ENCODE measurements at regions not wholly inside any gene's neighbourhood (a gene's known extent, or its start where the extent isn't known, plus 50 kb on each side); places are given as distances from the start of the nearest gene placed in this dataset.

DNA sequence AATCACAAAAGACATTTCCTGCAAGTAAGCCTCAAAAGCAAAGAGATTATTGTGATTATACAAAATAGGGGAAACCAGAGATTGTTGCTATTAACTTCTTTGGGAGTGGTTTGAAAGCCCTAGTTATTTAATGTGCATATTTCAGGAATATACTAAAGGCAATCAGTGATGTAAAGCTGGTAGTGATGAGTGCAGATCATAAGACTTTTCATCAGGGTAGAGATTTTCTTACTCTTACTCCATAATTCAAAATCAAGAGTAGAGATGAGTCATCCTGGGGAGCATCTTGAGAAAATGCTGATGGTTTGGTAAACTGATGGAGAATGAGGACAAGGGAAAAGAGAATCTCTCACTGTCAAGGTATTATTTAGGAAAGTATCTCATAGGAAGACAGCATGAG is 309.5 kb downstream of the FBXO15 start:
- Histone ChIP-seq H3K27ac (ENCODE audit: low read length) (no peak overlapping the region), H3K4me1 (ENCODE audit: control insufficient read depth, insufficient read depth, low read length) (no peaks in the 10 kb centered on the region), H3K9ac (ENCODE audit: low read length in 2 of 2) (no peak overlapping the region), H3K4me3 (ENCODE audit: low read length in 2 of 2) (no peak overlapping the region), H3K36me3 (ENCODE audit: control insufficient read depth in 2 of 2, insufficient read depth in 2 of 2, low read length in 2 of 2) (no peaks in the 10 kb centered on the region), H3K9me3 (ENCODE audit: control insufficient read depth in 2 of 2, low read length in 2 of 2) (no peaks in the 10 kb centered on the region), H3K27me3 (ENCODE audit: control insufficient read depth in 1 of 2, insufficient read depth in 2 of 2, low read length in 2 of 2) (no peaks in the 10 kb centered on the region)

DNA sequence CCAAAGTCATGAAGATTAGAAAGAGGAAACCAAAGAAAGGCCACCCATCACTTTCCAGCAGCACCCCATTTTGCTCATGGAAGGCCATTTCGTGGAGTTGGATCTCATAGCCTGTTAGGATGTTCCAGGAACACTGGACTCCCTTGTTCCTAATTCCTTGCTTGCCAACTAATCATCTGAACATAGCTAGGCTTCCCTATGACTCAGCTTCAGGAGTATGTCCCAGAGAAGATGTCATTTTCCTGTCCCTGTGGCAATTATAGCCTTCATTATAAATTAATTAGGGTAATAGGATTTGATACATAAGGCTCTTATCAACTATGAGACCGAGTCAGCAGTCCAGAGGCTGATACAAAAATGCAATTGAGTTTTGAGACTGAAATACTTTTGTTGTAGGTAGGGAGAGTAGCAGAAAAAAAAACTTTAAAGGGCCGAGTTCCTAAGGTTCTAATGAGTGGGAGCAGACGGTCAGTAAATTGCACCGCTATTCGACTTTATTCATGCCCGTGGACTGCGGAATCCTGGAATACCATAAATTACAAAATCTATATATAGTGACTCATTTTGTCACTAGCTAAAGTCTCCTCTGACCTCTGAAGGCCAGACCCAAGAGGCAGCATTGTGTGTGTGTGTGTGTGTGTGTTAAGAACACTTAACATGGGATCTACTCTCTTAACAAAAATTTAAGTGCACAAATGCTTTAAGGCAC is 311.8 kb downstream of the FBXO15 start:
- no peak overlapping the region for H3K4me3 ChIP-seq (ENCODE audit: low read length in 2 of 2)
- no peaks in the 10 kb centered on the region for H3K4me1 ChIP-seq (ENCODE audit: control insufficient read depth, insufficient read depth, low read length)
- H3K36me3 ChIP-seq (ENCODE audit: control insufficient read depth in 2 of 2, insufficient read depth in 2 of 2, low read length in 2 of 2): no peaks in the 10 kb centered on the region
- H3K27me3 ChIP-seq (ENCODE audit: control insufficient read depth in 1 of 2, insufficient read depth in 2 of 2, low read length in 2 of 2): no peaks in the 10 kb centered on the region
- H3K9me3 ChIP-seq (ENCODE audit: control insufficient read depth in 2 of 2, low read length in 2 of 2): no peaks in the 10 kb centered on the region
- H3K9ac ChIP-seq (ENCODE audit: low read length in 2 of 2): no peak overlapping the region
- H3K27ac ChIP-seq (ENCODE audit: low read length): no peak overlapping the region

DNA sequence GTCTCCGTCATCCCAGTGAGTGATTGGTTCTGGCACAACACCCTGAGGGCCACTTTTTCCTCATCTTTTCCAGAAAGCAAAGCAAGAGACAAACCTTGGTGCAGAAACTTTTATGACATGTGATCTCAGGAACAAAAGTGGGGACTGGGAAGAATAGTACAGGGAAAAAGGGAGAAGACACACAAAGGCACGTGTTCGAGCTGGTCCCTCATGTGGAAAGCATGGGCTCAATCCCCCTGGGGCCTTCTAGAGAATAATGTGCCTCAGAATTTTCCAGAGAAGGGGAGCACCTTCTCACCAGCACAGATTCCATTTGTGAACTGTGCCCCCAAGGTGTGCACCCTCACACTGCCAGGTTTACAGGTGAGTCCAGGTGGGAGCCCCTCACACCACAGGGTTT is 312.6 kb downstream of the FBXO15 start:
- H3K9me3 ChIP-seq (ENCODE audit: control insufficient read depth in 2 of 2, low read length in 2 of 2): no peaks in the 10 kb centered on the region
- H3K36me3 ChIP-seq (ENCODE audit: control insufficient read depth in 2 of 2, insufficient read depth in 2 of 2, low read length in 2 of 2): no peaks in the 10 kb centered on the region
- H3K4me3 ChIP-seq (ENCODE audit: low read length in 2 of 2): no peak overlapping the region
- no peak overlapping the region for H3K27ac ChIP-seq (ENCODE audit: low read length)
- H3K27me3 ChIP-seq (ENCODE audit: control insufficient read depth in 1 of 2, insufficient read depth in 2 of 2, low read length in 2 of 2): no peaks in the 10 kb centered on the region
- H3K9ac ChIP-seq (ENCODE audit: low read length in 2 of 2): no peak overlapping the region
- H3K4me1 ChIP-seq (ENCODE audit: control insufficient read depth, insufficient read depth, low read length): no peaks in the 10 kb centered on the region

DNA sequence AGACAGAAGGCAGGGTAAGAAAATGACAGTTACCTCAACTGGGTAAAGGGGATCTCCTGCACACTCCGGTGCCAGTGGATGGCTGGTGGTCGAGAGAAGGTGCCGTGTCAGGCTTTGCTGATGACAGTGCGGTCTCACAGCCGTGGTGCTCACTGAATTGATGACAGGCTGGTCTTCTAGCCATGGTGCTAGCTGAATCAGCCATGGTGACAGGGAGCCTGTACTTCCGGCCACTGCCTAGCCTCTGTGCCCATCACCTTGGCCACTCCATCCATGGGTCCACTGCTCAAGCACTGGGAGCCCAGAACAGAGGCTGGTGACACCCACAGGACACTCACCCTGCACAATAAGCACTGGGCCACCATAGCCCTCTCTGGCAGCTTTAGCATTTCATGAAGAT is 315.9 kb downstream of the FBXO15 start:
- Histone ChIP-seq H3K36me3 (ENCODE audit: control insufficient read depth in 2 of 2, insufficient read depth in 2 of 2, low read length in 2 of 2) (no peaks in the 10 kb centered on the region), H3K27me3 (ENCODE audit: control insufficient read depth in 1 of 2, insufficient read depth in 2 of 2, low read length in 2 of 2) (no peaks in the 10 kb centered on the region), H3K9me3 (ENCODE audit: control insufficient read depth in 2 of 2, low read length in 2 of 2) (no peaks in the 10 kb centered on the region), H3K9ac (ENCODE audit: low read length in 2 of 2) (no peak overlapping the region), H3K4me1 (ENCODE audit: control insufficient read depth, insufficient read depth, low read length) (no peaks in the 10 kb centered on the region), H3K4me3 (ENCODE audit: low read length in 2 of 2) (no peak overlapping the region), H3K27ac (ENCODE audit: low read length) (no peak overlapping the region)

DNA sequence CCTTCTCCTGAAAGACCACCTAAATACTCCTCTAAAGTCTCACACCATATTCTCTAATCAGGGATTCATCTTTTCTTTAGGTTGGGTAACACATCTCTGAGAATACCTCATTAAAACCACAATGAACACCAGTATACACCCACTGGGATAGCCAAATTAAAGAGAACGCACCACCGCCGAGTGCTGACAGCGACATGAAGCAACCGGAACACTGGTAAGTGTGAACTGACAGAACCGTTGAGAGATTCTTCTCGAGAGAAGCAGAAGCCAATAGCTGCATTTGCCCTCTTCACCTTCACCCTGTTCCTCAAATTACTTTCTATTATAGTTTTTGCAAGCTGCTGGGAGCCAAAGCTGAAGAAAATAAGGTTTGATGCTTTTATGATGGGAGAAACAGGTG is 318.5 kb downstream of the FBXO15 start:
- H3K4me3 ChIP-seq (ENCODE audit: low read length in 2 of 2): no peak overlapping the region
- H3K36me3 ChIP-seq (ENCODE audit: control insufficient read depth in 2 of 2, insufficient read depth in 2 of 2, low read length in 2 of 2): no peaks in the 10 kb centered on the region
- H3K4me1 ChIP-seq (ENCODE audit: control insufficient read depth, insufficient read depth, low read length): no peaks in the 10 kb centered on the region
- no peaks in the 10 kb centered on the region for H3K9me3 ChIP-seq (ENCODE audit: control insufficient read depth in 2 of 2, low read length in 2 of 2)
- no peak overlapping the region for H3K27ac ChIP-seq (ENCODE audit: low read length)
- no peak overlapping the region for H3K9ac ChIP-seq (ENCODE audit: low read length in 2 of 2)
- H3K27me3 ChIP-seq (ENCODE audit: control insufficient read depth in 1 of 2, insufficient read depth in 2 of 2, low read length in 2 of 2): no peaks in the 10 kb centered on the region

DNA sequence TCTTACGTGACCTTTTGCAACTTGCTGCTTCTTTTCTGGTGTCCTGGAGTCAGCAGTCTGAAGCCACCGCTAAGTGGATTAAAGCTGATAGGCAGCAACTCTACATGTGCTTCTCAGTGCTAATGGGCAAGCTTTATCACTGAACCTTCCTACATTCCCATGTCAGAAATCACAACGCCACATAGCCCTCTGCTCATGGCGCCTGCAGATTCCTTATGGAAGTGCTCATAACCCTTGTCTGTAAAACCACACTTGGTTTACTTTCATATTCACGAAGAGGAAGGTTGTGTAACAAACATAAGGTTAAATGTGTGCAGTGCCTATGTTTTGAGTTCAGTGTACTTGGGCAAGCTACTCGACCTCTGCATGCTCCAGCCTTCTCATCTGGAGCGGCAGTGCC is 319.8 kb downstream of the FBXO15 start:
- H3K4me1 ChIP-seq (ENCODE audit: control insufficient read depth, insufficient read depth, low read length): no peaks in the 10 kb centered on the region
- H3K27me3 ChIP-seq (ENCODE audit: control insufficient read depth in 1 of 2, insufficient read depth in 2 of 2, low read length in 2 of 2): no peaks in the 10 kb centered on the region
- no peak overlapping the region for H3K27ac ChIP-seq (ENCODE audit: low read length)
- no peaks in the 10 kb centered on the region for H3K9me3 ChIP-seq (ENCODE audit: control insufficient read depth in 2 of 2, low read length in 2 of 2)
- H3K9ac ChIP-seq (ENCODE audit: low read length in 2 of 2): no peak overlapping the region
- no peak overlapping the region for H3K4me3 ChIP-seq (ENCODE audit: low read length in 2 of 2)
- no peaks in the 10 kb centered on the region for H3K36me3 ChIP-seq (ENCODE audit: control insufficient read depth in 2 of 2, insufficient read depth in 2 of 2, low read length in 2 of 2)

DNA sequence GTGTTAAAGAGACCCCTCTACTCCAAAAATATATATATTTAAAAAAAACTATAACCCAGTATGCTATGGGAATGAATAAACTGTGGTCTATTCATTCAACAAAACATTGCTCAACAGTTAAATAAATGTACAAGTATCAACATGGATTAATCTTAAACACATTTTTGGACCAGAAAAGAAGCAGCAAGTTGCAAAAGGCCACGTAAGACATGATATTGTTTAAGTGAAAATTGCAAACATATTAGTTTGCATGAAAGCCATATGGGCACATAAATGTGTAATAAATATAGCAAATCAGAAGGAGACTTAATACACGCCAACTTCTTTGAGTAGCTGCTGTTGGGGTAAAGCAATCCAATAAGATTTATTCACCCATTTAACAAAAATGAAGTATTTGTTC is 321.5 kb downstream of the FBXO15 start:
- H3K9ac ChIP-seq (ENCODE audit: low read length in 2 of 2): no peak overlapping the region
- no peaks in the 10 kb centered on the region for H3K36me3 ChIP-seq (ENCODE audit: control insufficient read depth in 2 of 2, insufficient read depth in 2 of 2, low read length in 2 of 2)
- no peaks in the 10 kb centered on the region for H3K4me1 ChIP-seq (ENCODE audit: control insufficient read depth, insufficient read depth, low read length)
- no peak overlapping the region for H3K27ac ChIP-seq (ENCODE audit: low read length)
- H3K27me3 ChIP-seq (ENCODE audit: control insufficient read depth in 1 of 2, insufficient read depth in 2 of 2, low read length in 2 of 2): no peaks in the 10 kb centered on the region
- no peak overlapping the region for H3K4me3 ChIP-seq (ENCODE audit: low read length in 2 of 2)
- no peaks in the 10 kb centered on the region for H3K9me3 ChIP-seq (ENCODE audit: control insufficient read depth in 2 of 2, low read length in 2 of 2)

DNA sequence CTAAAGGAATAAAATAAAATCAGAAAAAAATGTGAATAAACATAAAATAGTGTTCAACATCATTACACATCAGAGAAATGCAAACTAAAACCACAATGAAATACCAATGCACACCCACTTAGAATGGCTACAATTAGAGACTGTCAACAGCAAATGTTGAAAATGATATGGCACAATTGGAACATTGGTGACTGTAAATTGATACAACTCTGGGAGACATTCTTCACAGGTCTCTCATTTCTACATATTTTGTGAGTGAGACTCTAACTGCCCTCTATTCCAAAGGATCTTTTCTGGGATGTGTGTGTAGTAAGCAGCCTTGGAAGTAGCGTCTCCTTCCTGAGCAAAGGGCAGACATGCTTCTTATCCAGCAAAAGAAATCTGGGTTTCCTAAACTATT is 323.0 kb downstream of the FBXO15 start:
- H3K4me3 ChIP-seq (ENCODE audit: low read length in 2 of 2): no peak overlapping the region
- no peak overlapping the region for H3K27ac ChIP-seq (ENCODE audit: low read length)
- no peaks in the 10 kb centered on the region for H3K9me3 ChIP-seq (ENCODE audit: control insufficient read depth in 2 of 2, low read length in 2 of 2)
- no peaks in the 10 kb centered on the region for H3K27me3 ChIP-seq (ENCODE audit: control insufficient read depth in 1 of 2, insufficient read depth in 2 of 2, low read length in 2 of 2)
- no peak overlapping the region for H3K9ac ChIP-seq (ENCODE audit: low read length in 2 of 2)
- no peaks in the 10 kb centered on the region for H3K36me3 ChIP-seq (ENCODE audit: control insufficient read depth in 2 of 2, insufficient read depth in 2 of 2, low read length in 2 of 2)
- H3K4me1 ChIP-seq (ENCODE audit: control insufficient read depth, insufficient read depth, low read length): no peaks in the 10 kb centered on the region

DNA sequence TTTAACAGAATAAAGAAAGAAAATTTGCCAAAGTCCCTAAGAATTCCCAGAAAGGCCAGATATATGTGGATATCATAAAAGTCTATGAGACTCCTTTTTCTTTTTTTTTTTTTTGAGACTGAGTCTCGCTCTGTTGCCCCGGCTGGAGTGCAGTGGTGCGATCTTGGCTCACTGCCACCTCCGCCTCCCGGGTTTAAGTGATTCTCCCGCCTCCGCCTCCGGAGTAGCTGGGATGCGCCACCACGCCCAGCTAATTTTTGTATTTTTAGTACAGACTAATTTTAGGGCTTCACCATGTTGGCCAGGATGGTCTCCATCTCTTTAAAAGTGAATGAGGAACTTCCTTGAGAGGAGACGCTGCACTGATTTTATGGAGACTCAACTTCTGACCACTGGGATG is 335.2 kb downstream of the FBXO15 start:
- no peaks in the 10 kb centered on the region for H3K4me1 ChIP-seq (ENCODE audit: control insufficient read depth, insufficient read depth, low read length)
- peaks cover 0 to 4% of the 10 kb centered on the region in 2 donors for H3K9me3 ChIP-seq (ENCODE audit: control insufficient read depth in 2 of 2, low read length in 2 of 2)
- no peaks in the 10 kb centered on the region for H3K27me3 ChIP-seq (ENCODE audit: control insufficient read depth in 1 of 2, insufficient read depth in 2 of 2, low read length in 2 of 2)
- H3K9ac ChIP-seq (ENCODE audit: low read length in 2 of 2): no peak overlapping the region
- H3K4me3 ChIP-seq (ENCODE audit: low read length in 2 of 2): no peak overlapping the region
- H3K27ac ChIP-seq (ENCODE audit: low read length): no peak overlapping the region
- no peaks in the 10 kb centered on the region for H3K36me3 ChIP-seq (ENCODE audit: control insufficient read depth in 2 of 2, insufficient read depth in 2 of 2, low read length in 2 of 2)

DNA sequence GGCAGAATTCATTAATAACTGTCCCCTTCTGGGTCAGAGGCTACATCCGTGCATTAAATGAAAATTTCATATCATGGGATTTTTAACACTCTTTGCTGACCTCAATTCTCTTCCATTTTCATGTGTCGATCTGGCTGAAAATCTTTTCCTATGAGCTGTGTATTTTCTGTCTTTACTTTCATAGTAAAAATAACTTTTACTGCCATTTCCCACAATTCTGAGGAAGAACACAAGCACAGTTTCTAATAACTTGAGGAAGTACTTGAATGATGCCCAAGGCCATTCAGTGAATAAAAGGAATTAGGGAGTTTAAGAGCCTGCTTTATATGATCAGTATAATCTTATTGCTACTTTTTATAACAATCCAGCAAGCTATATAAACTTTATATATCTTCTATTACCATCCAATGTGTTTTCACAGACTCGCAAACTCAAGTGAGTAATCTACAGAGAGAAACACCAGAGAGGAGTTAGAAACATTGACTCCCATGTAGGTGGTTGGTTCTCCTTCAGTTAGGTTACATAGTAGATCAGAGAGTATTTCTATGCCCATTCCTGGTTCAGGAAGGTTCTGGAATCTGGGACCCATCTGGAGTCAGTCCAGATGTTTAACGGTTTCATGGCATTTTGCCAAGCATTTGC is 340.0 kb downstream of the FBXO15 start:
- Histone ChIP-seq H3K9me3 (ENCODE audit: control insufficient read depth in 2 of 2, low read length in 2 of 2) (no peaks in the 10 kb centered on the region), H3K4me3 (ENCODE audit: low read length in 2 of 2) (no peak overlapping the region), H3K9ac (ENCODE audit: low read length in 2 of 2) (no peak overlapping the region), H3K36me3 (ENCODE audit: control insufficient read depth in 2 of 2, insufficient read depth in 2 of 2, low read length in 2 of 2) (no peaks in the 10 kb centered on the region), H3K27me3 (ENCODE audit: control insufficient read depth in 1 of 2, insufficient read depth in 2 of 2, low read length in 2 of 2) (no peaks in the 10 kb centered on the region), H3K4me1 (ENCODE audit: control insufficient read depth, insufficient read depth, low read length) (no peaks in the 10 kb centered on the region), H3K27ac (ENCODE audit: low read length) (no peak overlapping the region)

DNA sequence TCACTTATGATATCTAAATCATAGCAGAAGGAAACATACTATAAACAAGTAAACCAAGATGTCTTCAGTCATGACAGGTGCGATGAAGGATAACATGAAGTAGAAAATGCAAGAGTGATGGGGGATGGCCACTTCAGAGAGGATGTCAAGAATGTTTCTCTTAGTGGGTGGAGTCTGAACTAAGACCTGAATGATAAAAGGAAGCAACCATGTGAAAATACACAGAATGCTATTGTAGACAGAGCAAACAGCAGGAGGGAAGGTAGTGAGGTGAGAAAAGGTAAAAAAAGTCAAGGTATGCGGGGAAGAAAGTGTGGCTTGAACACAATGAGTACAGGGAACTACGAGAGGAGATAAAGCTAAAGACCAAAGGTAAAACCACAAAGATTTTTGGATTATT is 341.6 kb downstream of the FBXO15 start:
- Histone ChIP-seq H3K36me3 (ENCODE audit: control insufficient read depth in 2 of 2, insufficient read depth in 2 of 2, low read length in 2 of 2) (no peaks in the 10 kb centered on the region), H3K27me3 (ENCODE audit: control insufficient read depth in 1 of 2, insufficient read depth in 2 of 2, low read length in 2 of 2) (no peaks in the 10 kb centered on the region), H3K9me3 (ENCODE audit: control insufficient read depth in 2 of 2, low read length in 2 of 2) (no peaks in the 10 kb centered on the region), H3K4me1 (ENCODE audit: control insufficient read depth, insufficient read depth, low read length) (no peaks in the 10 kb centered on the region), H3K9ac (ENCODE audit: low read length in 2 of 2) (no peak overlapping the region), H3K27ac (ENCODE audit: low read length) (no peak overlapping the region), H3K4me3 (ENCODE audit: low read length in 2 of 2) (no peak overlapping the region)
